Suppressor macrophage treated with lipopolysaccharide for 4 hours (primary cell): ENCODE measurements at regions not wholly inside any gene's neighbourhood (a gene's known extent, or its start where the extent isn't known, plus 50 kb on each side); places are given as distances from the start of the nearest gene placed in this dataset.

Experiments
- DNase-seq: peaks from one replicate; pipeline ENCODE4 v3.0.0-alpha.2; 2020

- DNase-seq = no peak
Observed at GRCh38 chr5:174312641-174313040, 267.1 kb downstream of the NSG2 start.

GRCh38 chr5:174313615-174314014 lies 268.1 kb downstream of the NSG2 start:
- DNase-seq = no peak

- no peak for DNase-seq
Observed at GRCh38 chr5:174314261-174314660, 268.8 kb downstream of the NSG2 start.

GRCh38 chr5:174315471-174315870 lies 270.0 kb downstream of the NSG2 start:
- no peak for DNase-seq

DNA sequence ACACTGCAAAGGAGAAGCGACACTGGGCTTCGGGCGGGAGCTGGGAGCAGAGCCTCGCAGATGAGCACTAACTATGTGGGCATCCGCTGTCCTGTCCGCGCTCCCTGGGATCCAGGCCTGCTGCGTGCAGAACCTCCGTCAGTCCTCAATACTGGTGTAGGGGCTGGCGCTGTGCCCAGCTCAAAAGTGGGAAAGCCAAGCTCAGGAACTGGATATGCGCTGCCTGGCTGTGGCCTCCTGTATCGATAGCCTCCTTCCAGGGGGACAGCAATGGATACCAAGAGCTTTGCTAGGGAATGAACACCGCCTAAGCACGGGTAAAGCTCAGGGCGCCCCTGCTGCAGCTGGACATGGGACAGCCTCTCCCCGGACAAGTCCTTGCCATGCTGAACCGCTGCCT lies 270.4 kb downstream of the NSG2 start:
- DNase-seq = no peak

DNA sequence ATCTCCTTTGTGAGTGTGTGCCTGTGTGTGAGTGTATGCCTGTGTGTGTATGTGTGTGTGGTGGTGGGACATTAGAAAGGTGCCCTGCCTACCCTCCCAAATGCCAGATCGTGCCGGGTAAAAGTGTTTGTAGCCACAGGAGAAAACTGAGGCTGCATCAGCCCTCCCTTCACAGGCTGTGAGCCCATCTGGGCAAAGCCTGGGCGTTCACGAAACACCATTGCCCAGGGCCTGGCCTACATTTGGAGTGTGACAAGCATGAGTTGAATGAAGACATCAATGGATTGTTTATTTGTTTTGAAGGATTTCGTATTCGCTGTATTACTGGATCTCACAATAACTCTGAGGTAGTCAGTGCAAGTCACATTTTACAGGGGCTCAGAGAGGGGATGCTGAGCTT lies 270.8 kb downstream of the NSG2 start:
- no peak for DNase-seq

DNA sequence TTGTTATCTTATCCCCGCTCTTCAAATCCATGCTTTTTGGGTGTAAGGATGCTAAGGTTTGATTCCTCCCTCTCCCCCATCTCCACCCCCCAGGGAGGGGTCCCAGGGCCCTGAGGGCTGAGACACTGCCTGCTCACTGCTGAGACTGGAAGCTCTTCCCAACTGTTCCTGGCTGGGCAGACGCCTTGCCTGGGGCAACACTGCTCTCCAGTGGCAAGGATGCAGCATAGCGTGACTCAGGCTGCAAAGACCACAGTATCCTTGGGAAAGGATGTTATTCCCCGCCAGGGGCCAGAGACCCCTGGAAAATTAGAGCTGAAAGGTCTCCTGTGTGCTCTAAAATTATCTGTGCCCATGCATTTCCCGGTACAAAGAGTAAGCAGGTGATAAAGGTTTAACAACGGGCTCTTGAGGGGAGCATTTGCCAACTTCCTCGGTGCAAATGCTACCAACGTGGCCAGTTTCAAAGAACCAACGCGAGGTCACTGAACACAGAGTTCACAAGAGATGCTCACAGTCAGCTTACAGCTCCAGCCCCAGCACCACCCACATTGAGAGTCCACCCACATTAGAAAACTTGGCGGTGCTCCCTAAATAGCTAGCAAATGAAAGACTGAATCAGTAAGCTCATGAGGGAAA lies 271.9 kb downstream of the NSG2 start:
- DNase-seq = peak; percentile 14

- no peak for DNase-seq
Observed at GRCh38 chr5:174318578-174318977, 273.1 kb downstream of the NSG2 start.

GRCh38 chr5:174319551-174319950 lies 274.0 kb downstream of the NSG2 start:
- no peak for DNase-seq

DNA sequence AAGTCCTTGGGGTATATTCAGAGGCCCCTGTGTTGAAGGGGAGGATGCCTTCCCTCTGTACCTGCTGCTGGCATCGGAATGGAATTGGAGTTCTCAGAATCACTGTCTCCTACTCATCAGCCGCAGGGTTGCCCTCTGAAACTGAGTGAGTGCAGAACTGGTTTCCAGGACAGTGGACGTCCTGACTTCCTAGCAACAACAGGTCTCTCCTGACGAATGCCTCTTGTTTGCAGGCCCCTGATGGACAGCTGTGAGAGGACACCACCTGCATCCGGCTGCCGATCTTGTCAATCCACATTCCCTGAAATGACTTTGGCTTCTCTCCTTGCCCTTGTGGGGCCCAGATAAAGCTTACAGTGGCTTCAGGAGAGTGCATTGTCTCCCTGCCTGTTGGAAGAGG lies 274.5 kb downstream of the NSG2 start:
- DNase-seq = no peak

- peak; percentile 1 for DNase-seq
Observed at GRCh38 chr5:174323878-174324281, 278.4 kb downstream of the NSG2 start.

DNA sequence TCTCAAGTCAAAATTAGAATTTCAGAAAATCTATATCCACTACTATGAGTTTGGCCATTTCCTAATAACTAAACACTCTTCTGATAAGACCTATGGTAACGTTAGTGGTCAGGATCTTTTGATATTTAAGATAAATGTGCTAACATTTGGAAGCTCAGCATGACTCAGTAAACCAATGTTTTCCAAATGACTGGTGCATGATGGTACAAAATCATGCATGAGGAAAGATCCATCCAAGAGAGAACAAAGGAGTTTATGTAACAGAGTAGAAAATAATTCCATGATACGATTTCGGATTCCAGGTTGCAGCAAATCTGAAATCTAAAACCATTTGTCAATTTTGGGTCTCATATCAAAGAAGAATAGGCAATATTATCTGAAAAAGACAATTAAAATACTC lies 279.2 kb downstream of the NSG2 start:
- no peak for DNase-seq

- DNase-seq = no peak
Observed at GRCh38 chr5:174325431-174325830, 279.9 kb downstream of the NSG2 start.

GRCh38 chr5:174325961-174326360 lies 280.5 kb downstream of the NSG2 start:
- DNase-seq = no peak

- DNase-seq = no peak
Observed at GRCh38 chr5:174326372-174326771, 280.9 kb downstream of the NSG2 start.

DNA sequence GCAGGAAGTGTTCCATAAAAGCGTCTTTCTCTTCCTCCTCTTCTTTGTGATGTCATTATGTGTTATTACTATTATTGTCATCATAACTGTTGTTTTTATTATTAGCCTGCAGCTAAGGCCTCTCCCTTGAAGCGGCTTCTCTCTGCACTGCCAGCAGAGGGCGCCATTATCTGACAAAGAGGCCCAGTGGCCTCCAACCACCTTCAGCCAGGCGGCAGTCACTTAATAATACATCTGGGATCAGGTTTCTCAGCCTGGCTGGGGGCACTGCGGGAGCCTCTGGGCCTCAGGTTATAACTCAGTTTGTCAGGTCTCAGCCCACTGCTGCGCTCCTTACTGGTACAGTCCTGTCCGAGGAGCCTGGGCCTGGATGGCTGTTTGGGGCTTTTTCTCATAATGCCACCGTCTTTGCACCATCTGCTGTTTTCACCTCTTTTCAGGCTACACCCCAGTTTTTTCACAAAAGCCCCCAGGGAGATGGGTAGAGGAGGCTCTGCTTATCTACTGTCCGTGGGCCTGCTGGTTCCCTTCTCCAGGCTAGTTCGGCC lies 281.9 kb downstream of the NSG2 start:
- DNase-seq = peak; percentile 76

- DNase-seq = no peak
Observed at GRCh38 chr5:174327896-174328295, 282.4 kb downstream of the NSG2 start.

DNA sequence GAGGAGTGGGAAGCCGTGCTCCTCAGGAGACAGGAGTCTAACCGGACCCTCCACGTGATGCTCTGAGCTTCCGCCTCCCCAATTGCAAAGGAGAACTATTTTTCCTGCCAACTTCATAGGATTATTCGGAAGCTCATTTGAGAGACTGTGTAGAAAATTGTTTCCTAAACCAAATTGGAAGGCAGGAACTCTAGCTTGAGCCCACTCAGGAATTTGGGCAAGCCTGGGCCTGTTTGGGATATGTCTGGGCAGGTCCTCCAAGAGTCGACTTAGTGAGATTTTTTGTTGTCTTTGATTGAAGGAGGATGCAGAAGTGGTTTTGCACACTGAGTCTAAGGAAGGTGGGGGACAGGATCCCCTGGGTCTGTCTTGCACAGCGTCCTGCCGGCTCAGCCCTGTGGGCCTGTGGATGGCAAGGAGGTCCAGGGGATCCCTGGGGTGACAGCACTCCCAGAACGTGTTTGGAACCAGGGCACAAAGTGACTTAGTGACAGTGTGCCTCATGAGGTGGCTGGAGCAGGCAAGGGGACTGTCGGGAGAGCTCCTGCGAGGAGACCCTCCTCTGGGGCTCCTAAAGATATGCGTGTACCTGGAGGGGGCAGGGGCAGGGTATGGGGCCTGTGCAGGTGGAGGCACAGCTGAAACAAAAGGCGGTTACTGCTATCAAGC lies 283.3 kb downstream of the NSG2 start:
- DNase-seq = no peak

DNA sequence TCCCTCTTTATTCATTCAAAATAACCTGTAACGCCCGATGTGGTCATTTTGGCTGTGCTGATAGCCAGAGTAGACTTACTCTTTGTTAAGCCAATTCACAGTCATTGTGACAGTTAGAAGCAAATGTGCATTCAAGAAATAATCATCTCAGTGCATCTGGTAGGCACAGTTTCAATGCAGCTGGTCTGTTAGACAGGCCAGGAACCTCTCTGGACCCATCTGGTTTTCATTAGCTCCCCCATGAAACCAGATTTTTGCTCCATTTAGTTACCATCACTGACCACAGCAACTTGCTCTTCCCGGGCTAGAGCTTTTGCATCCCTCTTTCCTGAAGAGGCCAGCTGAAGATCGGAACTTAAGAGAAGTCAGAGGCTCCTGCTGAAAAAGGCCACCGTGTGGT lies 284.2 kb downstream of the NSG2 start:
- DNase-seq = no peak

DNA sequence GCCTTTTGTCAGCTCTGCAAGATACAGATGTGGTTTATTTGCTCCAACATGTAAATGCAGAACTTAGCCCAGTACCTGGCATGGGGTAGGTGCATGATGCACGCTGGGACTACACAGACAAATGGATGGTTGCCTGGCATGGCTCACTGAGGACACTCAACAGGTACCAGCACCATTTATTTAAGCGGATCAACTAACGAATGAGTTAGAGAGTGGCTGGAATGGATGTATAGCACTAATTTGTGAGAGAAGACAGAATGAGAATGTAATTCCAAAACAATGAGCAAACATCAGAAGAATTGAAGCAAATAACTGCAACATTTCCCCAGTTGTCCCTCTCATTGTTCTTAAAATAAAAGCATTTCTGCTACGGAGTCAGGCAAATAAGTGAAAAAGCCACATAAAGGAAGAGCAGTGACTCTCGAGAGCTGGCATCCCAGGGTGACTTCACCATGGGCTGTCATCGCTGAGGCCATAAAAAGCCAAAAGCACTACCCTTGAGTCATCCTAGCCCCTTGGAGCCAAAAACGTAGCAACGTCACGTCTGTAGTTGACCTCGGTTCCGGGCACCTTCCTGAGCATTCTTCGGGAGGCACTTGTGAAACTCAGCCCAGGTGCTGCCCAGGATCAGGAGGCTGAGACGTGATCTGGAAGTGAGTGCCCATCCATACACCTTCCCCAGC lies 290.3 kb downstream of the NSG2 start:
- no peak for DNase-seq

DNA sequence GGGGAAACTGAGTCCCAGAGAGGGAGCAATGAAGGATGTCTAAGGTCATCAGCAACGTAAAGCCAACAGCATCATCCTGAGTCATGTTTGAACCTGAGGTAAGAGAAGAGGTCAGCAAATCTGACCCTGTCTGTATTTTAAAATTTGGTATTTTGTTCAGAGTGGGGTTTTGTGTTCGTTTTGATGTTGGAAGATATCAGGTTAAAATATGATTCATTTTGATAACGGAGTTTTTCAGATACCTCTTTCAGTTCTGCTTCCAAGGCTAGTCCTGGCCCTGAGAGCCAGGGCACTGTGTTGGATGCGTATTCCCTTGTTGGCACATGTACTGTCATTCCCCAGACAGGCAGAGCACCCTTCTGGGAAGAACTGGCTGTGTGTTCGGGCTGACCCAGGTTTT lies 291.0 kb downstream of the NSG2 start:
- no peak for DNase-seq

DNA sequence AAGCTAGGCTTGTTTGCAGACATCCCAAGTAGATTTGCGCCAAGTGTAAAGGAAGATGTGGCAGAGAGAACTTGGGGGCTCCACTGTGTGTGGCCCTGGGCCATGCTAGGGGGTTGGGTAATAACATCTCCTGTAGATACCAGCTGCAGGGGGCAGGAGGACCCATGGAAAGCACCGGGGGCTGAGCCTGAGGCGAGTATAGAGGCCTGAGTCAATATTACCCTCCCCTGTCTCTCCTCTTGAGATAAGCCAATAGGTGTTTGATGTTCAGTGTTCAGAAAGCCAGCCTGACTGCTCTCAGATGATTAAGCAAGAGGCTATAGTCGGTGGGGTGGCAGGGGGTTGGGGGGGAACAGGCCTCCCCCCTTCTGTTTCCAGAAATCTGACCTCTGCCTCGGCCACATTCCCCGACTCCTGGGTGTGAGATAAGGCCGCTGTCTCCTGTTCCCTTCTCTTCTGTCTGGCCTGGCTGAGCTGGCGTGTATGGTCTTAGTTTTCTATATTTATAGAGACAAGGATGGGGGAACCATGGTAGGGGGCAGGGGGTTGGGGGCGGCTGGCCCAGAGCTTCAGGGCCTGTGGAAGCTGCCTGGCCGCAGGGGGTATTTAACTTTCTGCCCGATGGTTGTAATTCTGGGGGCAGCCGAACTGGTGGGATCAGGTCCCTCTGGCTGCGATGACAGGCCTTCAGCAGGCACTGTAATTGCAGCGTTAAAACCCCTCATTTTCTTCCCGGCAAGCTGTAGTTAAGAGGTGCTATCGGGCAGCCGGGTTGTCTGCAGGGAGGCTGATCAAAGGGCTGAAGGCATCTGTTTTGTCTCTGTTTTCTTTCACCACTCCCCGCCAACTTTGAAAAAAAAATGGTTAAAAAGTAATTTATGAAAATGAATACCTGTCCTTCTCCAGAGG lies 292.0 kb downstream of the NSG2 start:
- DNase-seq = no peak
